ENCODE measurements at regions not wholly inside any gene's neighbourhood (a gene's known extent, or its start where the extent isn't known, plus 50 kb on each side); places are given as distances from the start of the nearest gene placed in this dataset.
"Not testable (repeated sequence)": the region's sequence is repeated elsewhere in the genome, so short reads cannot be mapped to it uniquely, and the experiment has no call there.

GRCh38 chr6:22349051-22349450 is 52.2 kb upstream of the PRL start:
- no peak for DNase-seq (ENCODE audit: low spot score)

- DNase-seq (ENCODE audit: low spot score): no peak
Measured at GRCh38 chr6:22349528-22349927, 52.7 kb upstream of the PRL start.

- no peak for DNase-seq (ENCODE audit: low spot score)
Measured at GRCh38 chr6:22350109-22350508, 53.3 kb upstream of the PRL start.

- DNase-seq (ENCODE audit: low spot score): no peak
Measured at GRCh38 chr6:22353101-22353500, 56.3 kb upstream of the PRL start.

- no peak for DNase-seq (ENCODE audit: low spot score)
Measured at GRCh38 chr6:22356362-22356940, 59.6 kb upstream of the PRL start.

GRCh38 chr6:22357724-22358189 is 60.9 kb upstream of the PRL start:
- no peak for DNase-seq (ENCODE audit: low spot score)

GRCh38 chr6:22361576-22361975 is 64.7 kb upstream of the PRL start:
- no peak for DNase-seq (ENCODE audit: low spot score)

- no peak for DNase-seq (ENCODE audit: low spot score)
Measured at GRCh38 chr6:22362361-22362760, 65.5 kb upstream of the PRL start.

GRCh38 chr6:22363166-22363713 is 66.4 kb upstream of the PRL start:
- DNase-seq (ENCODE audit: low spot score): peak; percentile 19

- DNase-seq (ENCODE audit: low spot score): no peak
Measured at GRCh38 chr6:22363714-22364239, 66.9 kb upstream of the PRL start.

- peak; percentile 61 for DNase-seq (ENCODE audit: low spot score)
Measured at GRCh38 chr6:22364306-22364705, 67.5 kb upstream of the PRL start.

GRCh38 chr6:22366214-22366613 is 69.4 kb upstream of the PRL start:
- DNase-seq (ENCODE audit: low spot score): no peak

GRCh38 chr6:22367346-22367745 is 70.5 kb upstream of the PRL start:
- no peak for DNase-seq (ENCODE audit: low spot score)

- no peak for DNase-seq (ENCODE audit: low spot score)
Measured at GRCh38 chr6:22368794-22369193, 72.0 kb upstream of the PRL start.

- DNase-seq (ENCODE audit: low spot score): no peak
Measured at GRCh38 chr6:22372922-22373321, 76.1 kb upstream of the PRL start.

GRCh38 chr6:22374950-22375349 is 78.1 kb upstream of the PRL start:
- not testable (repeated sequence) for DNase-seq (ENCODE audit: low spot score)

GRCh38 chr6:22376293-22376692 is 79.5 kb upstream of the PRL start:
- DNase-seq (ENCODE audit: low spot score): not testable (repeated sequence)

GRCh38 chr6:22378536-22378935 is 81.7 kb upstream of the PRL start:
- not testable (repeated sequence) for DNase-seq (ENCODE audit: low spot score)

- no peak for DNase-seq (ENCODE audit: low spot score)
Measured at GRCh38 chr6:22380236-22380635, 83.4 kb upstream of the PRL start.

- no peak for DNase-seq (ENCODE audit: low spot score)
Measured at GRCh38 chr6:22381845-22382544, 85.2 kb upstream of the PRL start.

- DNase-seq (ENCODE audit: low spot score): peak; percentile 7
Measured at GRCh38 chr6:22383016-22383415, 86.2 kb upstream of the PRL start.

GRCh38 chr6:22392711-22393110 is 95.9 kb upstream of the PRL start:
- DNase-seq (ENCODE audit: low spot score): no peak

- DNase-seq (ENCODE audit: low spot score): no peak
Measured at GRCh38 chr6:22394691-22395090, 97.9 kb upstream of the PRL start.

Data from kidney tubule cell (primary cell).